T-helper 1 cell treated with Interleukin-12 subunit alpha and Interleukin-12 subunit beta and Interleukin-4 antibody, amounts not matched to agents 30 μg/mL and 1 μg/mL, for 36 hours (primary cell): ENCODE measurements at regions not wholly inside any gene's neighbourhood (a gene's known extent, or its start where the extent isn't known, plus 50 kb on each side); places are given as distances from the start of the nearest gene placed in this dataset.

Experiments
- H3K27ac Mint-ChIP-seq: one replicate; pipeline ENCODE4 v1.8.0; 2021; ENCODE audit warnings: mild to moderate bottlenecking, mixed read lengths
- H3K27me3 Mint-ChIP-seq: one replicate; pipeline ENCODE4 v1.8.0; 2021; ENCODE audit warnings: low read depth, mixed read lengths
- H3K36me3 Mint-ChIP-seq: one replicate; pipeline ENCODE4 v1.8.0; 2021; ENCODE audit warnings: low read depth, mixed read lengths
- H3K4me1 Mint-ChIP-seq: one replicate; pipeline ENCODE4 v1.8.0; 2021; ENCODE audit warnings: low read depth, mixed read lengths
- H3K4me3 Mint-ChIP-seq: one replicate; pipeline ENCODE4 v1.8.0; 2021; ENCODE audit warnings: mild to moderate bottlenecking, moderate library complexity, mixed read lengths
- H3K9me3 Mint-ChIP-seq: one replicate; pipeline ENCODE4 v1.8.0; 2021; ENCODE audit warnings: mixed read lengths

DNA sequence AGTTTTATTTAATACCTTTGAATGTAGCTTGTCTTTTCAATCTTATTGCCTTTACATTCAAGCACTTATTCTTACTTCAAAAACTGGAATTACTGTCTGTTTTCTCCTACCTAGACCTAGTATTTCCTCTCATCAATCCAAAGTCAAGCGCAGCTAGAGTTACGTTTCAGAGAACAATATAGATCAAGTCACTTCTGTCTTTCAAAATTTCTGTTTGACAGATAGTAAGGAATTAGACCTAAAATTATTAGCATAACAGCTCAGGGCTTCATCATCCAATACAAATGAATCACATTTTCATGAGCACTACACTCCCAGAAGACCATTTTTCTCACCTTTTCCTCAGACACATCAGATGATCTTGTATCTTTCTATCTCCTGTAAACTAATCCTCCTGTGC is 170.6 kb downstream of the CCDC59 start:
- H3K27me3 Mint-ChIP-seq: no peaks in the 10 kb centered on the region
- H3K4me1 Mint-ChIP-seq: no peaks in the 10 kb centered on the region
- no peak overlapping the region for H3K27ac Mint-ChIP-seq
- H3K9me3 Mint-ChIP-seq: peaks cover 5% of the 10 kb centered on the region
- no peak overlapping the region for H3K4me3 Mint-ChIP-seq
- H3K36me3 Mint-ChIP-seq: no peaks in the 10 kb centered on the region

DNA sequence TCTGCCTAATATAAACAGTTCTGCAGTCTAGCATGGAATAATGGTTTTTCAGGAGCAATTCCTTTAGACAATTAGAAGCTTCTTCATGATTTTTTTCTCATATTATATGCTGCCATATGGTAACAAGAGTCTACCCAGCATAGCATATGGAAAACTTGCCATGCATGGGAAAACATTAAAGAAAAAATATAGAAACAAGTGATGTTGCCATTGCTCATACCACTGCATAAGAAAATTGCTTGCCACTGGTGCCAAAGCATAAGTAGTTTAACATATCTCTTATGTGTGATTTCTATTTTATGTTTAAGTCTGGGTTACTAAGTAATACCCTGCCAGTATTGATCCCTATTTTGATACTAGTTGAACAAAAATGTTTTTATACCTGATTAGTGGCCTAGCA is 171.2 kb downstream of the CCDC59 start:
- no peaks in the 10 kb centered on the region for H3K4me1 Mint-ChIP-seq
- no peak overlapping the region for H3K27ac Mint-ChIP-seq
- H3K9me3 Mint-ChIP-seq: peaks cover 6% of the 10 kb centered on the region
- no peaks in the 10 kb centered on the region for H3K27me3 Mint-ChIP-seq
- no peak overlapping the region for H3K4me3 Mint-ChIP-seq
- no peaks in the 10 kb centered on the region for H3K36me3 Mint-ChIP-seq

DNA sequence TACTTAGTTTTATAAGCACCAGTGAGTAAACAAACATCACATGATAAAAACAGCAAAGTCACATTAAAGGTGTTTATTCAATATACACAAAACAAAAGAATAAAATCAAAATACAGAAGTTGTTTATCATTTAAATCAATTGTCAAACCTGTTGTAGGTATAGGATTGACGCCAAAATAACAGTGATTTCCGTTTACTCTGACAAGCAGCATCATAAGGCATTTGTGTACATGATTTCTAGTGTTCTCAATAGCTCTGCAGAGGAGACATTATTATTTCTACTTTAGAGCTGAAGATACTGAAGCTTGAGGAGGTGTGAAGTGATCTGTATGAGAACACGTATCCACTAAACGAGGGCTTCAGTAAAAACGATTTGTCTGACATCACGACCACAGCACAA is 171.9 kb downstream of the CCDC59 start:
- Mint-ChIP-seq H3K27me3 (no peaks in the 10 kb centered on the region), H3K27ac (no peak overlapping the region), H3K4me1 (no peaks in the 10 kb centered on the region), H3K36me3 (no peaks in the 10 kb centered on the region), H3K4me3 (no peak overlapping the region), H3K9me3 (peaks cover 9% of the 10 kb centered on the region)

- Mint-ChIP-seq H3K4me3 (no peak overlapping the region), H3K27me3 (no peaks in the 10 kb centered on the region), H3K4me1 (no peaks in the 10 kb centered on the region), H3K9me3 (peaks cover 9% of the 10 kb centered on the region), H3K36me3 (no peaks in the 10 kb centered on the region), H3K27ac (no peak overlapping the region)
These were observed 173.3 kb downstream of the CCDC59 start for GRCh38 chr12:82184844-82185243.

DNA sequence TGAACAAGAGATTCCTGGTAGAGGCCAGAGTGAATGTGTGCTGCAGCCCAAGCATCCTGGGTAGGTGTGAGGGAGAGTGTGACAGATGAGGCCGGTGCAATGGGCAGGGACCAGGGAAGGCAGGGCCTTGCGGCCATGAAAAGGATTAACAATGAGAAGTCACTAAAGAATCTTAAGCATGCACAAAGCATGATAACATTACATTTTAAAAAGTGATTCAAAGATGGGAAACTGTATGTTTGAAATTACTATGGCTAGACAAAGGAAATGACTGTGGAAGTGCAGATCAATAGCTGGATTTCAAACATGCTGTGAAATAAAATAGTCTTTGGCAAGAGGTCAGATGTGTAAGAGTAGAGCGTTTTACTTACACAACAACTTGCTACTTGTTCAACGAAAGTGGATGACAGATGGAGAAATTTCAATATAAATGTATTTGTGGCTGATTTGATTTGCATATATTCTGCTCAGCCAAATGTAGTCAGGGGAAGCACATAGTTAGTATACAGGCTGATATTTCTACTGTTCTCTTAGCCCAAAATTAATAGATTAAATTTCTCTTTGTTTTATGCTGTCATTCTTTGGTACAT is 175.5 kb downstream of the CCDC59 start:
- Mint-ChIP-seq H3K36me3 (no peaks in the 10 kb centered on the region), H3K9me3 (peaks cover 4% of the 10 kb centered on the region), H3K27ac (no peak overlapping the region), H3K27me3 (no peaks in the 10 kb centered on the region), H3K4me1 (no peaks in the 10 kb centered on the region), H3K4me3 (no peak overlapping the region)

- no peak overlapping the region for H3K27ac Mint-ChIP-seq
- peaks cover 2% of the 10 kb centered on the region for H3K9me3 Mint-ChIP-seq
- no peaks in the 10 kb centered on the region for H3K4me1 Mint-ChIP-seq
- H3K36me3 Mint-ChIP-seq: no peaks in the 10 kb centered on the region
- no peak overlapping the region for H3K4me3 Mint-ChIP-seq
- H3K27me3 Mint-ChIP-seq: no peaks in the 10 kb centered on the region
These were observed 181.3 kb downstream of the CCDC59 start for GRCh38 chr12:82176761-82177490.

DNA sequence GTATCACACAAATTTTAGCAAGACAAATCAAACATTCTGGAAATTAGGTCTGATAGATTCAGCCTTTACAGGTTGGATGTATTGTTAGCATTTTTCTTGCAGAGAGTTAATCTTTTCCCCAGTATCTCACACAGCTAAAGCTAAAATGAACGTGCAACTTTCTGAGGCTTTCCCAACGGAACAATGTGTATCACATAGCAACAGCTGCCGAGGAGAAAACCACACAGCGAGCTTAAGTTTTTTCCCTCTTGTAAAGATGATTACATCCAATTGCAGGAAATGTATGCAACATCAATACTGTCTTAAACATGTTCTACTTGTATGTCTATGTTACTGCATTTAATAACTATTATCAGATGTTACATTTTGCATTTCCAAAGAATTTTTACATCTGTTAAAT is 182.2 kb downstream of the CCDC59 start:
- Mint-ChIP-seq H3K4me3 (no peak overlapping the region), H3K27me3 (no peaks in the 10 kb centered on the region), H3K9me3 (no peaks in the 10 kb centered on the region), H3K4me1 (no peaks in the 10 kb centered on the region), H3K27ac (no peak overlapping the region), H3K36me3 (no peaks in the 10 kb centered on the region)

- H3K4me3 Mint-ChIP-seq: no peak overlapping the region
- peaks cover 2% of the 10 kb centered on the region for H3K9me3 Mint-ChIP-seq
- H3K27ac Mint-ChIP-seq: no peak overlapping the region
- no peaks in the 10 kb centered on the region for H3K4me1 Mint-ChIP-seq
- no peaks in the 10 kb centered on the region for H3K27me3 Mint-ChIP-seq
- no peaks in the 10 kb centered on the region for H3K36me3 Mint-ChIP-seq
These were observed 183.3 kb downstream of the CCDC59 start for GRCh38 chr12:82174936-82175335.

DNA sequence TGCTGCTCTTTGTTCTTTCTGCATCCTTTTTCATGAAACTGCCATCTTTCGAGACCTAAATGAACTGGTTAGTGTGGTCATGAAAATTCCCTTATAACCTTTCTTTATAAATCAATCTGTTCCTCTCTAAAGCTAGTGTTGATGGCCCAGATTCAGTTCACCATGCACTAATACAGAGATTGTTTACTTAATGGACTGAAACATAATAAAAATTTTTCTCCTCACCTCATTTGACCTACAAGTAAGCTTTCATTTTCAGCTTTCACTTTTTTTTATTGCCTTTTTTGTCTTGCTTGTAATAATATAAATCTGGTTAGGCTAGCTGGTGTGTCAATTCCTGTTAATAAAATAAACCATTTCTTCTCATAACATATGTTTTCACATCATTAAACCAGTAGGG is 183.8 kb downstream of the CCDC59 start:
- H3K9me3 Mint-ChIP-seq: peaks cover 4% of the 10 kb centered on the region
- no peak overlapping the region for H3K4me3 Mint-ChIP-seq
- no peak overlapping the region for H3K27ac Mint-ChIP-seq
- H3K27me3 Mint-ChIP-seq: no peaks in the 10 kb centered on the region
- H3K4me1 Mint-ChIP-seq: no peaks in the 10 kb centered on the region
- no peaks in the 10 kb centered on the region for H3K36me3 Mint-ChIP-seq

DNA sequence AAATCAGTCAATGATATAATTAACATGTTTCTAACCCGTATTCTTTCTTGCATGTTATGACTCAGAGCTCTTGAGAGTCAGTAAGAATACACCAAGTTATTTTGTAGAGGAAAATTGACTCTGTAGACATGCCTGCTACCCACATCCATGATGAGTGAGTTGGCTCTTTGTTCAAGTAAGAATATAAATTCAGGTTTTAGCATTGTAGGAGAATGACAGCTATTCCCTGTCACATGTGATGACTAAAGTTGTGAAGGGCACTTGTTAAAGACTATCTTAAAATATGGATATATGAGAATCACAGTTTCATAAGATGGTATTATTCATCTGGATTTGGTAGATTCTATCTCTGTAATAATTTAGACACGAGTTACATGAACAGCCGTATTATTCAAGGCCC is 209.1 kb downstream of the CCDC59 start:
- no peak overlapping the region for H3K4me3 Mint-ChIP-seq
- H3K36me3 Mint-ChIP-seq: no peaks in the 10 kb centered on the region
- H3K27me3 Mint-ChIP-seq: no peaks in the 10 kb centered on the region
- H3K9me3 Mint-ChIP-seq: no peaks in the 10 kb centered on the region
- H3K27ac Mint-ChIP-seq: no peak overlapping the region
- H3K4me1 Mint-ChIP-seq: no peaks in the 10 kb centered on the region

GRCh38 chr12:82146740-82147139 is 211.4 kb downstream of the CCDC59 start:
- H3K36me3 Mint-ChIP-seq: no peaks in the 10 kb centered on the region
- no peaks in the 10 kb centered on the region for H3K27me3 Mint-ChIP-seq
- H3K27ac Mint-ChIP-seq: no peak overlapping the region
- no peaks in the 10 kb centered on the region for H3K9me3 Mint-ChIP-seq
- H3K4me3 Mint-ChIP-seq: no peak overlapping the region
- H3K4me1 Mint-ChIP-seq: no peaks in the 10 kb centered on the region

DNA sequence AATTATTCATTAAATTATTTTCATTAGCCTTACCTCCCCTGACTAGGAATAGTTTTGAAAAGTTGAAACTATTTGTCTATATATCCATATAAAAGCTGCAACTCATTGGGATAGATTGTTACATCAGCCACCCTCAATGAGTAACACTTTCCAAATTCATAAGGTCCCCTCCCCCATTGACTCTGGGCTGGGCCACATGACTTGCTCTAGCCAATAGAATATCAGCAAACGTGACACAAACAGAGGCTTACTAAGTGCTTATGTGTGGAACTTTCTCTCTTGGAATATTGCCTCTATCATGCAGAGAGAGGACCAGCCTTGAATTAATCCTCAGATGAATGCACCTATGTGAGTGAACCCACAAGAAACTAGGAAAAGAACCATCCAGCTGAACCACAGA is 213.7 kb downstream of the CCDC59 start:
- no peak overlapping the region for H3K4me3 Mint-ChIP-seq
- no peaks in the 10 kb centered on the region for H3K9me3 Mint-ChIP-seq
- no peak overlapping the region for H3K27ac Mint-ChIP-seq
- H3K4me1 Mint-ChIP-seq: no peaks in the 10 kb centered on the region
- H3K27me3 Mint-ChIP-seq: no peaks in the 10 kb centered on the region
- H3K36me3 Mint-ChIP-seq: no peaks in the 10 kb centered on the region

GRCh38 chr12:82132390-82132789 is 225.8 kb downstream of the CCDC59 start:
- no peaks in the 10 kb centered on the region for H3K4me1 Mint-ChIP-seq
- peaks cover 4% of the 10 kb centered on the region for H3K9me3 Mint-ChIP-seq
- H3K27me3 Mint-ChIP-seq: no peaks in the 10 kb centered on the region
- no peaks in the 10 kb centered on the region for H3K36me3 Mint-ChIP-seq
- no peak overlapping the region for H3K27ac Mint-ChIP-seq
- no peak overlapping the region for H3K4me3 Mint-ChIP-seq

GRCh38 chr12:82130762-82131161 is 227.4 kb downstream of the CCDC59 start:
- H3K4me1 Mint-ChIP-seq: no peaks in the 10 kb centered on the region
- no peaks in the 10 kb centered on the region for H3K27me3 Mint-ChIP-seq
- H3K9me3 Mint-ChIP-seq: peaks cover under 1% of the 10 kb centered on the region
- H3K36me3 Mint-ChIP-seq: no peaks in the 10 kb centered on the region
- H3K4me3 Mint-ChIP-seq: no peak overlapping the region
- H3K27ac Mint-ChIP-seq: no peak overlapping the region

DNA sequence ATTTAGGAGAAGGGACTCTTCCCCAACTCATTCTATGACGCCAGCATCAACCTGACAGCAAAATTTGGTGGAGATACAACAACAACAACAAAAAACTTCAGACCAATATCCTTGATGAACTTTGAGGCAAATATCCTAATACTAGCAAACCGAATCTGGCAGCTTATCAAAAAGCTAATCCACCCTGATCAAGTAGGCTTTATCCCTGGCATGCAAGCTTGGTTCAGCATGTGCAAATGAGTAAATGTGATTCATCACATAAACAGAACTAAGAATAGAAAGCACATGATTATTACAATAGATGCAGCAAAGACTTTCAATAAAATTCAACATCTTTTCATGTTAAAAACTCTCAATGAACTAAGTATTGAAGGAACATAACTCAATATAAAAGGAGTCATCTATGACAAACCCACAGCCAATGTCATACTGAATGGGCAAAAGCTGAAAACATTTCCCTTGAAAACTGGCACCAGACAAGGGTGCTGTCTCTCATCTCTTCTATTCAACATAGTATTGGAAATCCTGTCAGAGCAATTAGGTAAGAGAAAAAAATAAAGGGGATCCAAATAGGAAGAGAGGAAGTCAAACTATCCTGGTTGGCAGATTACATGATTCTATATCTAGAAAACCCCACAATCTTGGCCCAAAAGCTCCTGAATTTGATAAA is 233.3 kb downstream of the CCDC59 start:
- H3K9me3 Mint-ChIP-seq: peaks cover 4% of the 10 kb centered on the region
- H3K27me3 Mint-ChIP-seq: no peaks in the 10 kb centered on the region
- no peaks in the 10 kb centered on the region for H3K4me1 Mint-ChIP-seq
- H3K4me3 Mint-ChIP-seq: no peak overlapping the region
- no peak overlapping the region for H3K27ac Mint-ChIP-seq
- H3K36me3 Mint-ChIP-seq: no peaks in the 10 kb centered on the region
